GM19238 (cell line): ENCODE measurements at regions not wholly inside any gene's neighbourhood (a gene's known extent, or its start where the extent isn't known, plus 50 kb on each side); places are given as distances from the start of the nearest gene placed in this dataset.

Experiments
- DNase-seq: peaks from one replicate; pipeline ENCODE4 v3.0.0; 2011; ENCODE audit warnings: low spot score; ENCODE audit not compliant: insufficient read length

DNA sequence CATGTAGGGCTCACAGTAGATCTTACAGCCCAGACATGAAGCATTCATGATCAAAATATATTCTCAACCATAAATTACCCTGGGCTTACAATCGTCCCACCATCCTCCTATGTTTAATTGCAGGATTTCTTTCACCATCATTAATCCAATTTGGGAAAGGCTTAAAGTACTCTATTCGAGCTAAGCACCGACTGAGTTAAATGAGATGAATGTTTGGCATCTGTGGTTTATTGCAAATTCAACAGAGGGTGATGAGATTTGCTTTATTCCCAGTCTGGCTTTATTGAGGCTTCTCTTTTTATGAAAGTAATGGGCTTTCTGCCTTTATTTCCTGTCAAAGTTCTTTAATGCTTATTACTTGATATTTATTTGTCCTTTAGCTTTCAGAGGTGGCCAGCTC, 159.0 kb downstream of the METTL4 start:
- no peak for DNase-seq

DNA sequence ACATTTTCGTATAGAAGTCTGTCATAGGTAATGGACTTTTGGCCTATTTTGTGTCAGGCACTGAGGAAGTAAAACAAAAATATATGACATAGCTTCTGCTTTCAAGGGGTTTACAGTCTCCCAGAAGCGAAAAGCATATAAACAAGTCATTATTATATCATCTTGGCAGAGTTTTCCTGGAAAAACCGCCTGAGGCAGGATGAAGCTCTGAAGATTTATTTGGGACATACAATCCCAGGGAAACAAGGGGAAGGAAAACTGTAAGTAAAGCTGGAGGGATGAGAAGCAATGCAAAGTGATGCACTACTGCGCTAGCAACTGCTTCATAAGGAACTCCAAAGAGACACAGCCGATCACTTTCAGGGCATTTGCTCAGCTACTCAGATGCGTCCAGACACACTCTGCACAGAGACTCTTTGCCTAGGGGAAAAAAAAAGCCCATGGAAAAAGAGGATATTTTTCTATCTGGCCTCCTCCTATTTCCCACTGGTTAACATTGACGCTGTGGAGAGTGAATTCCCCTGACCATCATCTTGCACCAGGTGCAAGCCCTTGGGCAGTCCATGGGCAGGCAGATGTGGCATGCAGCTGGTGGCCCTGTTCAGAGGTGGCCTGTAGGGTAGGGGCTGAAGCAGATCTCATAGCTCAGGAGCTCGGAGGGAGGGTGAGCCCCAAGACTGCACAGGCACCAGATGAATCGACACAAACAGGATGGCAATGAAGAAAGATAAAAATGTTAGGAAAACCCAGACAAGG, 158.1 kb downstream of the METTL4 start:
- no peak for DNase-seq

DNA sequence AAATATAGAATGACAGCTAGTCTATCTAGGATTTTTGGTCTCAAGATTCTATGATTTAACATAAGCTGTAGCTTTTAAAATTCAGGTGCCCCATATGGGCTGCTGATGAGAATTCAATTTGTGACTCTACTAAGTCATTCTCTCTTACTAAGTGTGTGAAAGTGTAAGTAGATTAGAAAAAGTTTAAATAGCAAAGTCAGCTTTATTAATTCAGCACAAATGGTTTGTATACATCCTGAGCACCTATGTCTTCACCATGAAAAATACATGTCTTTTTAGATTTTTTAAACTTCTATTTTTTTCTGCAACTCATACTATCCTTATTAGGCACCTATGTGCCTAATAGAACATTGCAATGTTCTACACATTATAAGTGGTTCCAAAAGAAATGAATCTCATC, 157.1 kb downstream of the METTL4 start:
- DNase-seq, result no peak

DNA sequence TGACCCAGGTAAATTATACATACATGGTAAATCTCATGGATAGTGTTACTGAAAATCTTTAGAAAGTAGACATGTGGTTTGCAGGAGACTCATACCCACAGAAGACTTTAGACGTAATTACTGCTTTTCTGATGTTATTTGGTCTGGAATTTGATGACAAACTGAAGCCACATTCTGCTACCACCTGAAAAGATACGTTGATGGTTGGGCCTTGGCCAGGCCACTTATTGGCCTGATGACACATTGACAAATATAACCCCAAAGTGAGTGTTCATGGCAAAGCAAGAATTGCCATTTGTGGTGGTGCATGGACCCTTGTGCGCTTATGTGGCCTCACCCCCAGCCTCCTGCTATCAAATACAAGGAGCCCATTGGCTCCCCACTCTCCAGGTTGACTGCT, 155.6 kb downstream of the METTL4 start:
- no peak for DNase-seq

DNA sequence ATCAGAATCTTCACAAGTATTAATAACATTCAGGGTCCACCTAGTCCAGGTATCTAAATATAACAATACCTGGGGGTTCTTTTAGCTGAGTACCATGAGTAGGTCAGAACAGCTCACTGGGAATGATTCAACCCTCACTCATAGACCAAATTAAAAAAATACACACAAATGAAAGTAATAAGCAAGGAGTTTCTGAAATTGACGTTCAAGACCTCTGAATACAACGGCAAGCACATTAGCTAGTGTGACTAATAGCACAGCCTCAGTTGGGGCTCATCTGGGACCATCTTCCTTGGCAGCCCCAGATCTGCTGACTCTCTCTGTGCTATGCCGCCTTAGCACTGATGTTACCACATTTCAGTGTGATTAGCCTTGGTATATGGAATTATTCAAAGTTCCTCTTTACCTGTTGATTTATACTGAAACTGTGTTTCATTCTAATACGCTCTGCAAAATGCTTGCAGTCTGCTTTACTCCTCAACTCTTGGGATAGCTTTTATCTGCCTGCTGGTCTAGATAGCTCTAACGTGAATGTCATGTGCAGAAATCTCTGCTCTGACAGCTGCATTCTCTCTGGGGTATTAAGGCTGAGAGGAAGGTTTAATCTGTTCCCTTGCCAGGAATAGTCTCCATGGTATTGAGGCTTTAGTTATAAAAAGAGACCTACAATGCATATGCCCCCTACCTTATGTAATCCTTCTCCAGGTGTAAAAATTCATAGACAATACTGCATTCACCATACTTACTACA, 153.3 kb downstream of the METTL4 start:
- no peak for DNase-seq

GRCh38 chr18:2420367-2420766, 150.9 kb downstream of the METTL4 start:
- DNase-seq, result no peak

GRCh38 chr18:2423761-2424160, 147.5 kb downstream of the METTL4 start:
- DNase-seq, result no peak

- no peak for DNase-seq
Observed at GRCh38 chr18:2424420-2424819, 146.9 kb downstream of the METTL4 start.

DNA sequence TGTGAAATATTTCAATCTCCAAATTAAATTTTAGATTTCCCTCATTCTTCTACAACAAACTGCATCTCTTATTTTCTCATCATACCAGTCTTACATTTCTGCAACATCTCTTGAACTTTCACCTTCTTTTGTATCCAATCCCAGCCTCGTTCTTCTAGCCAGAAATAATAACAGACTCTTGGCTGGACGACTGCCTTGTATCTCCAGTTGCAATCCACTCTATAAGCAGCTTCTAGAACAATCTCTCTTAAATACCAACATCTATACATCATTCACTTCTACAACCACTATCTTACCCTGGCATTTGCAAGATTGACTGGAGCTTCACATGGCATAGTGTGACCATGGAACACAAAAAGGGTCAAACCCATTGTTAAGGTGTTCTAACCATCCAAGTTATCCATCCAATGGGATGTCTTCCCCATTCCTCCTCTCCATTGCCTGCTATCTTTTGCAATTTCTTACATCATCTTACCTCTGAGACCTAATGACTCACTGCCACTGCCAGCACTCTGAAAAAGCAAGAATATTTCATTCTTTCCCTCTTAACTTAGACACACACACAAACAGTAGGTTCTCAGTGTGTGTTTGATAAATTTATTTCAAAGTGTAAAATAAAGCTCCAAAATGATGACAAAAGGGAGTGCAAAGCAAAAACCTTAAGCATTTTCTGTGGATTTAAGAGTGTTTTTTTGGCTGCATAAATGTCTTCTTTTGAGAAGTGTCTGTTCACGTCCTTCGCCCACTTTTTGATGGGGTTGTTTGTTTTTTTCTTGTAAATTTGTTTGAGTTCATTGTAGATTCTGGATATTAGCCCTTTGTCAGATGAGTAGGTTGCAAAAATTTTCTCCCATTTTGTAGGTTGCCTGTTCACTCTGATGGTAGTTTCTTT, 145.6 kb downstream of the METTL4 start:
- DNase-seq, result no peak

- DNase-seq, result no peak
Observed at GRCh38 chr18:2430191-2430590, 141.1 kb downstream of the METTL4 start.

DNA sequence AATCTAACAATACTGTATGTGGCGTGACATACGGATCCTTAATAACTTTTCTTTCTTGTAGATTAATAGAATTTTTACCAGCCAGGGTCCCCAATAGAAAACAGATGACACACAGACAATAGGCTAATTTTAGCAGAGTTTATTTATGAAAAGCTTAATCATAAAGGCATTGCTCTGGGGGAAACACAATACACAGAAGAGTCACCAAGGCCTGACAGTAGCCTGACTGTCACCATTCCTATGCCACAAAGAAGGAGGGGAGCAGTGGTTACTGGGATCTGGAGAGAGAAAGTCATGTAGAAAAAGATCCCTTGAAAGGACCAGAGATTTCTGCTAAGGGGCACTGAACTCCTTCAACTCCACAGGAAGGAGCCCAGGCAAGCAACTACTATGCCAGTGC, 139.5 kb downstream of the METTL4 start:
- DNase-seq, result no peak

DNA sequence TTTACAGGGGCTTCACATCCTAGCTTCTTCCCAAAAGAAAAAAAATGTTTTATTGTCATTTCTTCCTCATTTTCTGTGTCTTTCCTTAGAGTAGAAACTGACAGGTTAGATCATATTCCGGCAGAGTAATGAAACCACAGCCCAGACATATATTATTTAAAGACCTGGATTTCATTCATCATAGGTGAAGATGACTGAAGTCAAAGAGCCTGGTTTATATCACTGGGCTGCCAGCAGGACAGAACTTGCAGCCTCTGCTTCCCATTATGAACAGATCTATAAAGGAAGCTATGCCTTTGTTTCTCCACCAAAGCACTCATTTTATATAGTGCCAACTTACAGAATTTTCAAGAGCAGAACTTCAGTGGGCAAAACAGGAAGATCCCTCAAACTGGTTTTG, 137.9 kb downstream of the METTL4 start:
- no peak for DNase-seq

DNA sequence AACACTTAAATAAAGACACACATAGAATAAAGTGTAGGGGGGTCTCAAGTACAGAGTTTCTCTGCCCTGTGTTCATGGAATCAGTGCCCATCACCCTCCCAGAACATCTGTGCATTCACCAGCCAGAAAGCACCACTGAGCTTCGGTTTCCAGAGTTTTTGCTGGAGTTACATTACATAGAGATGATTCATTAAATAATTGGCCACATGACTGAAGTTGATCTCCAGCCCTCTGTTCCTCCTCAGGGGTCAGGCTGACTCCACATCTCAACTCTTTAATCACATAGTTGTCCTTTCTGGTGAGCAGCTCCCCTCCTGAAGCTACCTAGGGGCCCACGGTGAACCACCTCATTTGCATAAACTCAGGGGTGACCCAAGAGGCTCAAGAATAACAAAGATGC, 129.8 kb downstream of the METTL4 start:
- DNase-seq, result no peak

DNA sequence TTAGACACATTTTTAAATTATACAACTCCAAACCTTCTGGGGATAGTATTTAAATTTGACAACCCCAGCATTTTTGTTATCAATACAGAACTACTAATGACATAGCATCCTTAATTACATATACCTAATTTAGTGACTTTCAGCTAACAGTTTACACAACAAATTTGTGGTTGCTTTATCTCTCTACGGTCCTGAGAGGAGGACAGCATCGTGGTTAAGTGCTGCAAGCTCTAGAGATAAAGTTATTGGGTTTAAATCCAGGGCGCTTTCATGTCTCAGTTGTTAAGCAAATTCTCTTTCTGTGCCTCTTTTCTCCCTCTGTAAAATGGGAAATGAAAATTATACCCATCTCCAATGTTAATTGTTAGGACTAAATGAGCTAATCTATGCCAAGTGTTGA, 129.3 kb downstream of the METTL4 start:
- no peak for DNase-seq

- DNase-seq, result no peak
Observed at GRCh38 chr18:2442726-2443275, 128.5 kb downstream of the METTL4 start.

- no peak for DNase-seq
Observed at GRCh38 chr18:2444201-2444875, 127.0 kb downstream of the METTL4 start.

- DNase-seq, result no peak
Observed at GRCh38 chr18:2448565-2449151, 122.6 kb downstream of the METTL4 start.

DNA sequence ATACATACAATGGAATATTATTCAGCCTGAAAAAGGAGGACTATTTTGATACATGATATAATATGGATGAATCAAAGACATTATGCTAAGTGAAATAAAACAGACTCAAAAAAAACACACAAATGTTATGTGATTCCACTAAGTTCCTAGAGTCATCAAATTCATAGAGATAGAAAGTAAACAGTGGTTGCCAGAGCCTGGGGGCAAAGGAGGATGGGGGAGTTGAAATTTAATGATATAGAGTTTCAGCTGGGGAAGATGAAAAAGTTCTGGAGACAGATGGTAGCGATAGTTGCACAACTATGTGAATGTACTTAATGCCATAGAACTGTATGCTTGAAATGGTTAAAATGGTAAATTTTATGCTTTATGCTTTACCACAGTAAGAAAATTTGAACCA, 119.7 kb downstream of the METTL4 start:
- DNase-seq, result no peak

DNA sequence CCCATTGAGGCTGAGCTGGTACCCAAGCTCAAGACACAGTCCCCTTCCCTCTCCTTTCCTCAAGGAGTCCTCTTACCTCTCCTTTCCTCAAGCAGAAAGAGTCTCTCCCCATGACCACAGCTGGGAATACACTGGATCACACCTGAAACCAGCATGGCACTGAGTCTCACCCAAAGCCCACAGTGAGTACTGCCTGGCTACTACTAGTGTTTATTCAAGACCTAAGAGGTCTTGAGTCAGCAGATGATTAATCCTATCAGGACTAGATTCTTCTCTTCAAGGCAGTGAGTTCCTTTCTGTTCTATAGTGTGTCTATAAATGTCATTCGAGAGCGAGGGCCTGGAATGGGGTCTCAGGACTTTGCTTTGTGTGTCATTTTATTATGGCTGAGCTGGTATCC, 111.4 kb downstream of the METTL4 start:
- DNase-seq, result no peak

DNA sequence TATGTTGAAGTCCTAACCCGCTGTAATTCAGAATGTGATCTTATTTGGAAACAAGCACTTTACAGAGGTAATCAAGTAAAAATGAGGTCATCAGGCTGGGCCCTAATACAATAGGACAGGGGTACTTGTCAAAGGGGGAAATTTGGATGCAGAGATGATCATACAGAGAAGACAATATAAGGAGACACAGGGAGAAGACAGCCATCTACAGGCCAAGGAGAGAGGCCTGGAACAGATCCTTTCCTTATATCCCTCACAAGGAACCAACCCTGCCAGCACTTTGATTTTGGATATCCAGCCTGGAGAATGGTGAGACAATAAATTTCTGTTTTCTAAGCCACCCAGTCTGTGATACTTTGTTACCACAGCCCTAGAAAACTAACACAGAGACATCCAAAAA, 104.3 kb downstream of the METTL4 start:
- DNase-seq, result no peak

DNA sequence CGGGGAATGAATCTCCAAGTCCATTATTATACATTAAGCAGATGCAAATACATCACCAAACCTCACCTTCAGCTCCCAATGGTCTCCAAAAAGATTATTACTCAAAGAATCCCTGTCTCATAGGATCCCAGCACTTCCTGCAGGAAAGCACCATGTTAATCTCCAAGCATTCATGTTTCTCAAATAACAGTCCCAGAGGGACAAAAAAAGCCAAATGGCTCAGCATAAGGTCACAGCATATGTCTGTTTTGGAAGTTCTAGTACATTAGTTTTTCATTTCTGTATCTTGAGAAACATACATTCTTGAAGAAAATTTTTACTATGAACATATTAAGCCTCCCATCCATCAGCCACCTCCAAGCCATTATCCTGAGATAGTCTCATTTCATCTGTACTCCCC, 103.3 kb downstream of the METTL4 start:
- DNase-seq, result no peak
